22Rv1 (cell line): ENCODE measurements at regions not wholly inside any gene's neighbourhood (a gene's known extent, or its start where the extent isn't known, plus 50 kb on each side); places are given as distances from the start of the nearest gene placed in this dataset.

Experiments used
- ZFX ChIP-seq: fragments of 450-650 bp; IDR thresholded peaks from 2 replicates; pipeline ENCODE4 v1.6.1; 2017; ENCODE audit warnings: antibody characterized with exemption, borderline replicate concordance
- TF ChIP-seq, protein P1 (sequence below): fragments of 450-650 bp; IDR thresholded peaks from 2 replicates; pipeline ENCODE4 v1.5.1; 2017; ENCODE audit warnings: mild to moderate bottlenecking

DNA sequence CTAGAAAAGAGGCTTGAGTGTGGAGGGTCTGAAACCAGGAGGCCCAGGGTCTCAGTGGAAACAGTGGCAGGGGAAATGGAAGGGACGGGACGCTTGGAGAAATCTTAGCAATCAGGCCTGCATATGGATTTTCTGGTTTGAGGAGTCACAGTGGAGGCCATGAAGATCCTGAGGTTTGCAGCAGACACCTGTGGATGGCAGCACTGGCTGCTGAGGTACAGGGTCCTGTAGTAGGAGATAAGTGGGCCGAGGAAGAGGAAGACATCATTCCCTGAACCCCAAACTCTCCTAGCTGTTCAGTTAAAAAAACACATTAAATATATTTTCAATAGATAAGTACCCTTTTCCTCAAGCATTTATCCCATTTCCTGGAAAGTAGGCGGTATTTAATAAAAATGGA, 208.8 kb upstream of the IGFBP3 start:
- no peak for TF ChIP-seq ZFX
- TF ChIP-seq, protein P1, sequence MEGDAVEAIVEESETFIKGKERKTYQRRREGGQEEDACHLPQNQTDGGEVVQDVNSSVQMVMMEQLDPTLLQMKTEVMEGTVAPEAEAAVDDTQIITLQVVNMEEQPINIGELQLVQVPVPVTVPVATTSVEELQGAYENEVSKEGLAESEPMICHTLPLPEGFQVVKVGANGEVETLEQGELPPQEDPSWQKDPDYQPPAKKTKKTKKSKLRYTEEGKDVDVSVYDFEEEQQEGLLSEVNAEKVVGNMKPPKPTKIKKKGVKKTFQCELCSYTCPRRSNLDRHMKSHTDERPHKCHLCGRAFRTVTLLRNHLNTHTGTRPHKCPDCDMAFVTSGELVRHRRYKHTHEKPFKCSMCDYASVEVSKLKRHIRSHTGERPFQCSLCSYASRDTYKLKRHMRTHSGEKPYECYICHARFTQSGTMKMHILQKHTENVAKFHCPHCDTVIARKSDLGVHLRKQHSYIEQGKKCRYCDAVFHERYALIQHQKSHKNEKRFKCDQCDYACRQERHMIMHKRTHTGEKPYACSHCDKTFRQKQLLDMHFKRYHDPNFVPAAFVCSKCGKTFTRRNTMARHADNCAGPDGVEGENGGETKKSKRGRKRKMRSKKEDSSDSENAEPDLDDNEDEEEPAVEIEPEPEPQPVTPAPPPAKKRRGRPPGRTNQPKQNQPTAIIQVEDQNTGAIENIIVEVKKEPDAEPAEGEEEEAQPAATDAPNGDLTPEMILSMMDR: no peak
